ENCODE measurements at regions not wholly inside any gene's neighbourhood (a gene's known extent, or its start where the extent isn't known, plus 50 kb on each side); places are given as distances from the start of the nearest gene placed in this dataset.
"Not testable (repeated sequence)": the region's sequence is repeated elsewhere in the genome, so short reads cannot be mapped to it uniquely, and the experiment has no call there.

GRCh38 chrX:114465689-114466088, 118.2 kb upstream of the HTR2C start:
- no peaks in the 10 kb centered on the region for H3K36me3 ChIP-seq (ENCODE audit: control insufficient read depth in 2 of 2, insufficient read depth in 2 of 2, low read length in 1 of 2)
- H2AFZ ChIP-seq (ENCODE audit: control insufficient read depth, low read depth, low read length), result no peak overlapping the region
- BruUV-seq (replicated peaks), result no TSS peak
- no peaks in the 10 kb centered on the region for H3K79me2 ChIP-seq (ENCODE audit: control insufficient read depth, insufficient read depth, low read length)
- TF ChIP-seq ZSCAN29 (IDR thresholded peaks at IDR 0.05), result no peak
- TF ChIP-seq ZNF622 (IDR thresholded peaks at IDR 0.05), result no peak
- no peak for TF ChIP-seq HDAC6 (IDR thresholded peaks at IDR 0.05; ENCODE audit: unreplicated experiment)
- no peak for TF ChIP-seq SUPT20H (IDR thresholded peaks at IDR 0.05; ENCODE audit: borderline replicate concordance, control insufficient read depth, low read depth, low read length)
- TF ChIP-seq HDGF (IDR thresholded peaks at IDR 0.05), result no peak
- TF ChIP-seq NFYB (IDR thresholded peaks at IDR 0.05; ENCODE audit: insufficient read depth, low read depth, low read length), result no peak
- TF ChIP-seq POU2F2 (IDR thresholded peaks at IDR 0.05; ENCODE audit: borderline replicate concordance, low read depth, low read length), result no peak
- no peak for TF ChIP-seq RFX5 (IDR thresholded peaks at IDR 0.05; ENCODE audit: low read depth, low read length)
- TF ChIP-seq, protein P1, sequence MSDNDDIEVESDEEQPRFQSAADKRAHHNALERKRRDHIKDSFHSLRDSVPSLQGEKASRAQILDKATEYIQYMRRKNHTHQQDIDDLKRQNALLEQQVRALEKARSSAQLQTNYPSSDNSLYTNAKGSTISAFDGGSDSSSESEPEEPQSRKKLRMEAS (IDR thresholded peaks at IDR 0.05; ENCODE audit: low read depth, low read length), result no peak
- TF ChIP-seq GATAD2B (conservative IDR thresholded peaks at IDR 0.05; ENCODE audit: low read depth), result no peak
- no peak for TF ChIP-seq MXI1 (IDR thresholded peaks at IDR 0.05; ENCODE audit: low read depth, low read length)
- TF ChIP-seq CEBPB (IDR thresholded peaks at IDR 0.05; ENCODE audit: borderline replicate concordance in 1 of 2, low read depth in 2 of 2, low read length in 2 of 2), result no peak
- no peak for TF ChIP-seq EED (IDR thresholded peaks at IDR 0.05; ENCODE audit: low read depth)
- no peak for TF ChIP-seq E2F8 (IDR thresholded peaks at IDR 0.05; ENCODE audit: low read depth, partially characterized antibody)
- no peak for TF ChIP-seq TCF7 (IDR thresholded peaks at IDR 0.05; ENCODE audit: borderline replicate concordance)
- no peak for TF ChIP-seq STAT3 (IDR thresholded peaks at IDR 0.05; ENCODE audit: low read depth, low read length)
- no peak for TF ChIP-seq SMARCA5 (IDR thresholded peaks at IDR 0.05)
- no peak for TF ChIP-seq BRCA1 (IDR thresholded peaks at IDR 0.05; ENCODE audit: low read depth, low read length)
- H3K4me2 ChIP-seq (ENCODE audit: control insufficient read depth, insufficient read depth), result no peak overlapping the region
- no peak for DNase-seq (ENCODE audit: low read depth, low spot score)
- no peak for ATAC-seq
- H3K4me1 ChIP-seq (ENCODE audit: control insufficient read depth, insufficient read depth, low read length), result no peaks in the 10 kb centered on the region
- CTCF ChIA-PET, result no interaction called here
- no peak overlapping the region for H3K27ac ChIP-seq (ENCODE audit: control insufficient read depth, insufficient read depth)
- H3K27me3 ChIP-seq (replicated peaks in 1 of 2; ENCODE audit: control insufficient read depth in 2 of 2, insufficient read depth in 2 of 2, low read length in 1 of 2), result no peaks in the 10 kb centered on the region
- intact Hi-C loops (cut with micrococcal nuclease; ENCODE audit: unreplicated experiment), result no loop called here
- H3K4me3 ChIP-seq, result no peak overlapping the region
- no peaks in the 10 kb centered on the region for H4K20me1 ChIP-seq (ENCODE audit: control insufficient read depth, insufficient read depth)
- POLR2A ChIA-PET, result no interaction called here
- no peak for FAIRE-seq
- in situ Hi-C loops (cut with MboI), result no loop called here
- H3K9me3 ChIP-seq (replicated peaks; ENCODE audit: control insufficient read depth, insufficient read depth, low read length), result no peaks in the 10 kb centered on the region
- RAD21 ChIA-PET (ENCODE audit: unreplicated experiment), result no interaction called here
- SMC1A ChIA-PET (ENCODE audit: uncharacterized antibody, unreplicated experiment), result no interaction called here
- no peak overlapping the region for H3K9ac ChIP-seq (ENCODE audit: control insufficient read depth, insufficient read depth, low read length)

DNA sequence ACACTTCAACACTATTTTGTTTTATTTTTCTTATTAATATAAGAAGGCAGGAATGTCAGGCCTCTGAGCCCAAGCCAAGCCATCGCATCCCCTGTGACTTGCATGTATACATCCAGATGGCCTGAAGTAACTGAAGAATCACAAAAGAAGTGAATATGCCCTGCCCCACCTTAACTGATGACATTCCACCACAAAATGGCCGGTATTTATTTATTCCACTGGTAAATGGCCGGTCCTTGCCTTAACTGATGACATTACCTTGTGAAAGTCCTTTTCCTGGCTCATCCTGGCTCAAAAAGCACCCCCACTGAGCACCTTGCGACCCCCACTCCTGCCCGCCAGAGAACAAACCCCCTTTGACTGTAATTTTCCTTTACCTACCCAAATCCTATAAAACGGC, 111.9 kb upstream of the HTR2C start:
- intact Hi-C loops (cut with micrococcal nuclease; ENCODE audit: unreplicated experiment), result loop anchor here (5.0 kb wide), 1 partner anchor 130 kb away; no protein-coding TSS in a partner anchor
- POLR2A ChIA-PET, CTCF ChIA-PET: not testable (repeated sequence)

More for the DNA sequence above, 111.9 kb upstream of the HTR2C start:
- WGBS (ENCODE audit: insufficient coverage, insufficient replicate concordance, low lambda C conversion rate, missing lambda C conversion rate), result 0% methylated on average over 3 of the region's 6 CpGs
- H3K27ac ChIP-seq (ENCODE audit: control insufficient read depth, insufficient read depth); H3K4me1 ChIP-seq (ENCODE audit: control insufficient read depth, insufficient read depth, low read length); BruUV-seq (replicated peaks); H3K79me2 ChIP-seq (ENCODE audit: control insufficient read depth, insufficient read depth, low read length); H2AFZ ChIP-seq (ENCODE audit: control insufficient read depth, low read depth, low read length); H3K4me2 ChIP-seq (ENCODE audit: control insufficient read depth, insufficient read depth); H3K9me3 ChIP-seq (replicated peaks; ENCODE audit: control insufficient read depth, insufficient read depth, low read length); H3K4me3 ChIP-seq; ATAC-seq; H3K27me3 ChIP-seq (replicated peaks in 1 of 2; ENCODE audit: control insufficient read depth in 2 of 2, insufficient read depth in 2 of 2, low read length in 1 of 2); FAIRE-seq; H4K20me1 ChIP-seq (ENCODE audit: control insufficient read depth, insufficient read depth); DNase-seq (ENCODE audit: low read depth, low spot score); in situ Hi-C loops (cut with MboI); RAD21 ChIA-PET (ENCODE audit: unreplicated experiment); H3K9ac ChIP-seq (ENCODE audit: control insufficient read depth, insufficient read depth, low read length); H3K36me3 ChIP-seq (ENCODE audit: control insufficient read depth in 2 of 2, insufficient read depth in 2 of 2, low read length in 1 of 2); SMC1A ChIA-PET (ENCODE audit: uncharacterized antibody, unreplicated experiment): not testable (repeated sequence)
